ENCODE measurements at regions not wholly inside any gene's neighbourhood (a gene's known extent, or its start where the extent isn't known, plus 50 kb on each side); places are given as distances from the start of the nearest gene placed in this dataset.
"Not testable (repeated sequence)": the region's sequence is repeated elsewhere in the genome, so short reads cannot be mapped to it uniquely, and the experiment has no call there.

- Histone ChIP-seq H3K79me2 (ENCODE audit: insufficient read depth, low read length) (no peaks in the 10 kb centered on the region), H3K27me3 (ENCODE audit: insufficient read depth, low read length, poor library complexity) (no peaks in the 10 kb centered on the region), H3K36me3 (ENCODE audit: insufficient read depth, low read length) (no peaks in the 10 kb centered on the region), H3K27ac (ENCODE audit: low read length) (no peak overlapping the region), H3K9ac (ENCODE audit: low read depth, low read length) (no peak overlapping the region), H3K9me3 (ENCODE audit: insufficient read depth, low read length, severe bottlenecking) (peaks cover 8% of the 10 kb centered on the region), H4K20me1 (ENCODE audit: insufficient read depth, low read length) (no peaks in the 10 kb centered on the region), H3K4me1 (ENCODE audit: insufficient read depth, low read length) (no peaks in the 10 kb centered on the region), H3K4me2 (ENCODE audit: insufficient read depth, low read length) (no peak overlapping the region), H3K4me3 (ENCODE audit: low read depth in 1 of 2, low read length in 2 of 2) (no peak overlapping the region), H2AFZ (ENCODE audit: low read depth, low read length) (no peak overlapping the region)
- TF ChIP-seq EZH2 (IDR thresholded peaks at IDR 0.05; ENCODE audit: borderline replicate concordance, low read depth, low read length, severe bottlenecking) (no peak), CTCF (IDR thresholded peaks at IDR 0.05; ENCODE audit: borderline replicate concordance, extremely low read depth, low read length, poor library complexity, severe bottlenecking) (peak; percentile 26)
- ATAC-seq (ENCODE audit: insufficient read depth, low read depth): no peak
- no peak for DNase-seq
Measured at GRCh38 chr11:130979386-130979972, 63.2 kb upstream of the SNX19 start.

- Histone ChIP-seq H3K27ac (ENCODE audit: low read length) (no peak overlapping the region), H4K20me1 (ENCODE audit: insufficient read depth, low read length) (no peaks in the 10 kb centered on the region), H3K9me3 (ENCODE audit: insufficient read depth, low read length, severe bottlenecking) (peaks cover 8% of the 10 kb centered on the region), H3K4me3 (ENCODE audit: low read depth in 1 of 2, low read length in 2 of 2) (no peak overlapping the region), H3K36me3 (ENCODE audit: insufficient read depth, low read length) (no peaks in the 10 kb centered on the region), H2AFZ (ENCODE audit: low read depth, low read length) (no peak overlapping the region), H3K9ac (ENCODE audit: low read depth, low read length) (no peak overlapping the region), H3K79me2 (ENCODE audit: insufficient read depth, low read length) (no peaks in the 10 kb centered on the region), H3K27me3 (ENCODE audit: insufficient read depth, low read length, poor library complexity) (no peaks in the 10 kb centered on the region), H3K4me2 (ENCODE audit: insufficient read depth, low read length) (no peak overlapping the region), H3K4me1 (ENCODE audit: insufficient read depth, low read length) (no peaks in the 10 kb centered on the region)
- no peak for DNase-seq
- no peak for TF ChIP-seq CTCF (IDR thresholded peaks at IDR 0.05; ENCODE audit: borderline replicate concordance, extremely low read depth, low read length, poor library complexity, severe bottlenecking)
- TF ChIP-seq EZH2 (IDR thresholded peaks at IDR 0.05; ENCODE audit: borderline replicate concordance, low read depth, low read length, severe bottlenecking): no peak
- no peak for ATAC-seq (ENCODE audit: insufficient read depth, low read depth)
Measured at GRCh38 chr11:130980071-130980862, 64.0 kb upstream of the SNX19 start.

DNA sequence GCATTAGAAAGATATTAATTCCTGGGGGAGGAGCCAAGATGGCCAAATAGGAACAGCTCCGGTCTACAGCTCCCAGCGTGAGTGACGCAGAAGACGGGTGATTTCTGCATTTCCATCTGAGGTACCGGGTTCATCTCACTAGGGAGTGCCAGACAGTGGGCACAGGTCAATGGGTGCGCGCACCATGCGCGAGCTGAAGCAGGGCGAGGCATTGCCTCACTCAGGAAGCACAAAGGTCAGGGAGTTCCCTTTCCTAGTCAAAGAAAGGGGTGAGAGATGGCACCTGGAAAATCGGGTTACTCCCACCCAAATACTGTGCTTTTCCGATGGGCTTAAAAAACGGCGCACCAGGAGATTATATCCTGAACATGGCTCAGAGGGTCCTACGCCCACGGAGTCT, 68.0 kb upstream of the SNX19 start:
- ATAC-seq (ENCODE audit: insufficient read depth, low read depth); H3K4me2 ChIP-seq (ENCODE audit: insufficient read depth, low read length); H2AFZ ChIP-seq (ENCODE audit: low read depth, low read length); H3K79me2 ChIP-seq (ENCODE audit: insufficient read depth, low read length); H3K9me3 ChIP-seq (ENCODE audit: insufficient read depth, low read length, severe bottlenecking); H3K36me3 ChIP-seq (ENCODE audit: insufficient read depth, low read length); DNase-seq; H3K27ac ChIP-seq (ENCODE audit: low read length); H3K9ac ChIP-seq (ENCODE audit: low read depth, low read length); H4K20me1 ChIP-seq (ENCODE audit: insufficient read depth, low read length); H3K27me3 ChIP-seq (ENCODE audit: insufficient read depth, low read length, poor library complexity); H3K4me1 ChIP-seq (ENCODE audit: insufficient read depth, low read length); H3K4me3 ChIP-seq (ENCODE audit: low read depth in 1 of 2, low read length in 2 of 2): not testable (repeated sequence)

GRCh38 chr11:130992788-130993187, 76.5 kb upstream of the SNX19 start:
- Histone ChIP-seq H3K36me3 (ENCODE audit: insufficient read depth, low read length) (no peaks in the 10 kb centered on the region), H2AFZ (ENCODE audit: low read depth, low read length) (no peak overlapping the region), H3K4me1 (ENCODE audit: insufficient read depth, low read length) (no peaks in the 10 kb centered on the region), H3K4me3 (ENCODE audit: low read depth in 1 of 2, low read length in 2 of 2) (no peak overlapping the region), H3K9ac (ENCODE audit: low read depth, low read length) (no peak overlapping the region), H3K27me3 (ENCODE audit: insufficient read depth, low read length, poor library complexity) (no peaks in the 10 kb centered on the region), H3K79me2 (ENCODE audit: insufficient read depth, low read length) (no peaks in the 10 kb centered on the region), H3K4me2 (ENCODE audit: insufficient read depth, low read length) (no peak overlapping the region), H4K20me1 (ENCODE audit: insufficient read depth, low read length) (no peaks in the 10 kb centered on the region), H3K27ac (ENCODE audit: low read length) (no peak overlapping the region), H3K9me3 (ENCODE audit: insufficient read depth, low read length, severe bottlenecking) (no peaks in the 10 kb centered on the region)
- DNase-seq: no peak
- ATAC-seq (ENCODE audit: insufficient read depth, low read depth): no peak
- TF ChIP-seq CTCF (IDR thresholded peaks at IDR 0.05; ENCODE audit: borderline replicate concordance, extremely low read depth, low read length, poor library complexity, severe bottlenecking) (no peak), EZH2 (IDR thresholded peaks at IDR 0.05; ENCODE audit: borderline replicate concordance, low read depth, low read length, severe bottlenecking) (no peak)
